ENCODE measurements at regions not wholly inside any gene's neighbourhood (a gene's known extent, or its start where the extent isn't known, plus 50 kb on each side); places are given as distances from the start of the nearest gene placed in this dataset.

- H3K4me3 ChIP-seq (ENCODE audit: low read depth, low read length), result no peak overlapping the region
- H3K36me3 ChIP-seq (ENCODE audit: insufficient read depth), result no peaks in the 10 kb centered on the region
Observed at GRCh38 chr2:155651851-155652250, 680.7 kb downstream of the NR4A2 start.

GRCh38 chr2:155645791-155646190 is 686.7 kb downstream of the NR4A2 start:
- Histone ChIP-seq H3K36me3 (ENCODE audit: insufficient read depth) (no peaks in the 10 kb centered on the region), H3K4me3 (ENCODE audit: low read depth, low read length) (no peak overlapping the region), H3K27ac (ENCODE audit: low read depth) (no peak overlapping the region), H3K4me1 (ENCODE audit: insufficient read depth) (no peaks in the 10 kb centered on the region)
- DNase-seq (ENCODE audit: extremely low spot score), result no peak

More at GRCh38 chr2:155651851-155652250, 680.7 kb downstream of the NR4A2 start:
- Histone ChIP-seq H3K27ac (ENCODE audit: low read depth) (no peak overlapping the region), H3K4me1 (ENCODE audit: insufficient read depth) (no peaks in the 10 kb centered on the region)
- no peak for DNase-seq (ENCODE audit: extremely low spot score)
- 71% methylated on average over 6 of the region's 6 CpGs for WGBS

- H3K4me1 ChIP-seq (ENCODE audit: insufficient read depth), result no peaks in the 10 kb centered on the region
- no peak overlapping the region for H3K4me3 ChIP-seq (ENCODE audit: low read depth, low read length)
- no peaks in the 10 kb centered on the region for H3K36me3 ChIP-seq (ENCODE audit: insufficient read depth)
- H3K27ac ChIP-seq (ENCODE audit: low read depth), result no peak overlapping the region
- no peak for DNase-seq (ENCODE audit: extremely low spot score)
- WGBS, result 57% methylated on average over 2 of the region's 2 CpGs
Observed at GRCh38 chr2:155643056-155643775, 689.3 kb downstream of the NR4A2 start.

- DNase-seq (ENCODE audit: extremely low spot score), result no peak
- Histone ChIP-seq H3K4me1 (ENCODE audit: insufficient read depth) (no peaks in the 10 kb centered on the region), H3K36me3 (ENCODE audit: insufficient read depth) (no peaks in the 10 kb centered on the region), H3K4me3 (ENCODE audit: low read depth, low read length) (no peak overlapping the region), H3K27ac (ENCODE audit: low read depth) (no peak overlapping the region)
- WGBS, result 59% methylated on average over 4 of the region's 4 CpGs
Observed at GRCh38 chr2:155633887-155634570, 698.5 kb downstream of the NR4A2 start.

- H3K4me3 ChIP-seq (ENCODE audit: low read depth, low read length), result no peak overlapping the region
- H3K36me3 ChIP-seq (ENCODE audit: insufficient read depth), result no peaks in the 10 kb centered on the region
- H3K27ac ChIP-seq (ENCODE audit: low read depth), result no peak overlapping the region
- DNase-seq (ENCODE audit: extremely low spot score), result no peak
- H3K4me1 ChIP-seq (ENCODE audit: insufficient read depth), result no peaks in the 10 kb centered on the region
- 35% methylated on average over 4 of the region's 4 CpGs for WGBS
Observed at GRCh38 chr2:155633060-155633839, 699.3 kb downstream of the NR4A2 start.

- no peak overlapping the region for H3K4me3 ChIP-seq (ENCODE audit: low read depth, low read length)
- H3K4me1 ChIP-seq (ENCODE audit: insufficient read depth), result no peaks in the 10 kb centered on the region
- DNase-seq (ENCODE audit: extremely low spot score), result no peak
- H3K36me3 ChIP-seq (ENCODE audit: insufficient read depth), result no peaks in the 10 kb centered on the region
- 52% methylated on average over 5 of the region's 5 CpGs for WGBS
- no peak overlapping the region for H3K27ac ChIP-seq (ENCODE audit: low read depth)
Observed at GRCh38 chr2:155630760-155631159, 701.8 kb downstream of the NR4A2 start.

- 41% methylated on average over 1 of the region's 1 CpG for WGBS
- DNase-seq (ENCODE audit: extremely low spot score), result no peak
Observed at GRCh38 chr2:155622443-155622842, 710.1 kb downstream of the NR4A2 start.

GRCh38 chr2:155600914-155601760 is 731.4 kb downstream of the NR4A2 start:
- 85% methylated on average over 10 of the region's 10 CpGs for WGBS
- H3K4me3 ChIP-seq (ENCODE audit: low read depth, low read length), result no peak overlapping the region
- DNase-seq (ENCODE audit: extremely low spot score), result no peak
- H3K36me3 ChIP-seq (ENCODE audit: insufficient read depth), result no peaks in the 10 kb centered on the region
- no peak overlapping the region for H3K27ac ChIP-seq (ENCODE audit: low read depth)
- H3K4me1 ChIP-seq (ENCODE audit: insufficient read depth), result no peaks in the 10 kb centered on the region

More at GRCh38 chr2:155622443-155622842, 710.1 kb downstream of the NR4A2 start:
- no peak overlapping the region for H3K27ac ChIP-seq (ENCODE audit: low read depth)
- no peaks in the 10 kb centered on the region for H3K4me1 ChIP-seq (ENCODE audit: insufficient read depth)
- H3K4me3 ChIP-seq (ENCODE audit: low read depth, low read length), result no peak overlapping the region
- H3K36me3 ChIP-seq (ENCODE audit: insufficient read depth), result no peaks in the 10 kb centered on the region

- Histone ChIP-seq H3K4me3 (ENCODE audit: low read depth, low read length) (no peak overlapping the region), H3K36me3 (ENCODE audit: insufficient read depth) (no peaks in the 10 kb centered on the region), H3K27ac (ENCODE audit: low read depth) (no peak overlapping the region), H3K4me1 (ENCODE audit: insufficient read depth) (no peaks in the 10 kb centered on the region)
- 86% methylated on average over 10 of the region's 10 CpGs for WGBS
- DNase-seq (ENCODE audit: extremely low spot score), result no peak
Observed at GRCh38 chr2:155600296-155600695, 732.2 kb downstream of the NR4A2 start.

GRCh38 chr2:155599834-155600233 is 732.7 kb downstream of the NR4A2 start:
- WGBS, result 89% methylated on average over 5 of the region's 5 CpGs
- Histone ChIP-seq H3K27ac (ENCODE audit: low read depth) (no peak overlapping the region), H3K36me3 (ENCODE audit: insufficient read depth) (no peaks in the 10 kb centered on the region), H3K4me3 (ENCODE audit: low read depth, low read length) (no peak overlapping the region), H3K4me1 (ENCODE audit: insufficient read depth) (no peaks in the 10 kb centered on the region)
- DNase-seq (ENCODE audit: extremely low spot score), result no peak

GRCh38 chr2:155583674-155584195 is 748.8 kb downstream of the NR4A2 start:
- Histone ChIP-seq H3K4me1 (ENCODE audit: insufficient read depth) (no peaks in the 10 kb centered on the region), H3K36me3 (ENCODE audit: insufficient read depth) (no peaks in the 10 kb centered on the region), H3K27ac (ENCODE audit: low read depth) (no peak overlapping the region), H3K4me3 (ENCODE audit: low read depth, low read length) (no peak overlapping the region)
- WGBS, result 78% methylated on average over 2 of the region's 2 CpGs
- DNase-seq (ENCODE audit: extremely low spot score), result no peak

- 78% methylated on average over 1 of the region's 1 CpG for WGBS
Observed at GRCh38 chr2:155574941-155575340, 757.6 kb downstream of the NR4A2 start.

GRCh38 chr2:155547571-155547970 is 785.0 kb downstream of the NR4A2 start:
- 89% methylated on average over 3 of the region's 3 CpGs for WGBS
- Histone ChIP-seq H3K27ac (ENCODE audit: low read depth) (no peak overlapping the region), H3K4me3 (ENCODE audit: low read depth, low read length) (no peak overlapping the region)

More at GRCh38 chr2:155574941-155575340, 757.6 kb downstream of the NR4A2 start:
- no peaks in the 10 kb centered on the region for H3K36me3 ChIP-seq (ENCODE audit: insufficient read depth)
- DNase-seq (ENCODE audit: extremely low spot score), result no peak
- H3K4me1 ChIP-seq (ENCODE audit: insufficient read depth), result no peaks in the 10 kb centered on the region
- H3K4me3 ChIP-seq (ENCODE audit: low read depth, low read length), result no peak overlapping the region
- no peak overlapping the region for H3K27ac ChIP-seq (ENCODE audit: low read depth)

More at GRCh38 chr2:155547571-155547970, 785.0 kb downstream of the NR4A2 start:
- Histone ChIP-seq H3K4me1 (ENCODE audit: insufficient read depth) (no peaks in the 10 kb centered on the region), H3K36me3 (ENCODE audit: insufficient read depth) (no peaks in the 10 kb centered on the region)
- DNase-seq (ENCODE audit: extremely low spot score), result no peak
